ENCODE measurements at regions not wholly inside any gene's neighbourhood (a gene's known extent, or its start where the extent isn't known, plus 50 kb on each side); places are given as distances from the start of the nearest gene placed in this dataset.

DNA sequence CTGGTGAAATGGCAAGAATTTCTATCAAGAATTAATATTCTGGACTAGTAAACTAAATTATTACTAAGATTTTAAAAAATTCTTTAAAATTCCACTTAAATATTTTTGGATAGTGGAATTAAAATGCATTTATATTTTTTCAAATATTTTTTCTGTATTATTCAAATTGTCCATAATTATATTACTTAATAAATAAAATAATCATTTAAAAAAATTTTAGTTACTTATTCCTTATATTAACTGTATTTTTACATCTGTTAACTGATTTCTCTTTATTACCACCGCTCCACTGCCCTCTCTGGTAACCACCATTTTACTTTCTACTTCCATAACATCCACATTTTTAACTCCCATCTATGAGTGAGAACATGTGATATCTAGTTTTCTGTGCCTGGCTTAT, 828.4 kb downstream of the VGLL3 start:
- H2AFZ ChIP-seq (ENCODE audit: low read length) = no peak overlapping the region
- no peaks in the 10 kb centered on the region for H3K9me3 ChIP-seq (replicated peaks; ENCODE audit: insufficient read depth, low read length)
- no peaks in the 10 kb centered on the region for H4K20me1 ChIP-seq (ENCODE audit: insufficient read depth, low read length)
- H3K4me2 ChIP-seq (ENCODE audit: low read depth, low read length) = no peak overlapping the region
- no peaks in the 10 kb centered on the region for H3F3A ChIP-seq (ENCODE audit: insufficient read depth, low read length)
- H3K4me3 ChIP-seq (ENCODE audit: low read length) = no peak overlapping the region
- TF ChIP-seq, protein P1, sequence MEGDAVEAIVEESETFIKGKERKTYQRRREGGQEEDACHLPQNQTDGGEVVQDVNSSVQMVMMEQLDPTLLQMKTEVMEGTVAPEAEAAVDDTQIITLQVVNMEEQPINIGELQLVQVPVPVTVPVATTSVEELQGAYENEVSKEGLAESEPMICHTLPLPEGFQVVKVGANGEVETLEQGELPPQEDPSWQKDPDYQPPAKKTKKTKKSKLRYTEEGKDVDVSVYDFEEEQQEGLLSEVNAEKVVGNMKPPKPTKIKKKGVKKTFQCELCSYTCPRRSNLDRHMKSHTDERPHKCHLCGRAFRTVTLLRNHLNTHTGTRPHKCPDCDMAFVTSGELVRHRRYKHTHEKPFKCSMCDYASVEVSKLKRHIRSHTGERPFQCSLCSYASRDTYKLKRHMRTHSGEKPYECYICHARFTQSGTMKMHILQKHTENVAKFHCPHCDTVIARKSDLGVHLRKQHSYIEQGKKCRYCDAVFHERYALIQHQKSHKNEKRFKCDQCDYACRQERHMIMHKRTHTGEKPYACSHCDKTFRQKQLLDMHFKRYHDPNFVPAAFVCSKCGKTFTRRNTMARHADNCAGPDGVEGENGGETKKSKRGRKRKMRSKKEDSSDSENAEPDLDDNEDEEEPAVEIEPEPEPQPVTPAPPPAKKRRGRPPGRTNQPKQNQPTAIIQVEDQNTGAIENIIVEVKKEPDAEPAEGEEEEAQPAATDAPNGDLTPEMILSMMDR (IDR thresholded peaks at IDR 0.05; ENCODE audit: low read length) = no peak
- no peak for TF ChIP-seq EZH2 (optimal IDR thresholded peaks at IDR 0.05; ENCODE audit: low read depth, low read length)
- TF ChIP-seq EZH2phosphoT487 (IDR thresholded peaks at IDR 0.05; ENCODE audit: low read length) = no peak
- H3K27ac ChIP-seq (ENCODE audit: low read length) = no peak overlapping the region
- H3K4me1 ChIP-seq (ENCODE audit: low read length) = no peaks in the 10 kb centered on the region
- no peaks in the 10 kb centered on the region for H3K79me2 ChIP-seq (ENCODE audit: low read length)
- no peaks in the 10 kb centered on the region for H3K27me3 ChIP-seq (replicated peaks; ENCODE audit: insufficient read depth, low read length)
- DNase-seq = no peak
- no peaks in the 10 kb centered on the region for H3K36me3 ChIP-seq (replicated peaks; ENCODE audit: insufficient read depth, low read length)
- H3K9ac ChIP-seq (ENCODE audit: low read length) = no peak overlapping the region
- no peaks in the 10 kb centered on the region for H3K9me2 ChIP-seq (replicated peaks; ENCODE audit: insufficient read depth, low read length)

DNA sequence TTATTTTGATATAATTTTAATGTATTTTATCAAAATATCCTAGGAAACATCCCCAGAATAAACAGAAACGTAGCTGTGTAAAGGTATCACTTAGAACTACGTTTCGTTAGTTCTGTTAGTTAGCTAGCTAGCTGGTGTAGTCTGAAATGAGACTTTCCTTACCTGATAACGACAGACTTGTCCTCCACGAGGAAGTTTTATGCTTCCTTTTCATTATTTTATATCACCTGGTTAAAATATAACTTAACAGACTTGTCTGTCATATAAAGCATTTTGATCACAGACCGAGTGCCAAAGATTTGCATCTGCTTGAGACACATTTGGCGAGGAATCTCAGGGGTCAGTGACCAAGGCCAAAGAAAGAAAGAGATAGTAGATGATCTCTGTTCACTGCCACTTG, 829.5 kb downstream of the VGLL3 start:
- no peaks in the 10 kb centered on the region for H3K9me2 ChIP-seq (replicated peaks; ENCODE audit: insufficient read depth, low read length)
- no peaks in the 10 kb centered on the region for H3K9me3 ChIP-seq (replicated peaks; ENCODE audit: insufficient read depth, low read length)
- no peaks in the 10 kb centered on the region for H4K20me1 ChIP-seq (ENCODE audit: insufficient read depth, low read length)
- no peak overlapping the region for H2AFZ ChIP-seq (ENCODE audit: low read length)
- H3K4me1 ChIP-seq (ENCODE audit: low read length) = no peaks in the 10 kb centered on the region
- no peak overlapping the region for H3K27ac ChIP-seq (ENCODE audit: low read length)
- H3K9ac ChIP-seq (ENCODE audit: low read length) = no peak overlapping the region
- H3K4me3 ChIP-seq (ENCODE audit: low read length) = no peak overlapping the region
- no peaks in the 10 kb centered on the region for H3K79me2 ChIP-seq (ENCODE audit: low read length)
- H3F3A ChIP-seq (ENCODE audit: insufficient read depth, low read length) = no peaks in the 10 kb centered on the region
- no peaks in the 10 kb centered on the region for H3K36me3 ChIP-seq (replicated peaks; ENCODE audit: insufficient read depth, low read length)
- H3K27me3 ChIP-seq (replicated peaks; ENCODE audit: insufficient read depth, low read length) = no peaks in the 10 kb centered on the region
- no peak overlapping the region for H3K4me2 ChIP-seq (ENCODE audit: low read depth, low read length)
- TF ChIP-seq, protein P1 (IDR thresholded peaks at IDR 0.05; ENCODE audit: low read length) = no peak
- TF ChIP-seq EZH2 (optimal IDR thresholded peaks at IDR 0.05; ENCODE audit: low read depth, low read length) (no peak), EZH2phosphoT487 (IDR thresholded peaks at IDR 0.05; ENCODE audit: low read length) (no peak)
- DNase-seq = no peak

DNA sequence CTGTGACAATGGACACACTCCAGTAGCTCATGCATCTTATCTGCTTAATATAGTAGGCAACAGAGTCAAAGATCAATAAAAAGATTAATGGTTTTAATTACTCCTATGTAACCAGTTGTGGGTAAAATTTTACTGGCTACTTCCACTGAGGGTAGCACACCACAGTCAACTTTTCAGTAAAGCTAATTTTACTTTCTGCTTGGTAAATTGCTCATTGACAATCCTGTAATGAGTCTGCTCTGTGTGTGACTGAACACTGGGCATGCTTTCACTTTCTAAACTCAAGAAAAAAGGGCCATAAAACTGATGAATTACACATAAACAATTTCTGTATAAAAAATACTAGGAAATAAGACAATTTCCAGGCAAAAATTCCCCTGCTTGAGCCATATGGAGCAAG, 838.3 kb downstream of the VGLL3 start:
- H3K79me2 ChIP-seq (ENCODE audit: low read length) = no peaks in the 10 kb centered on the region
- H3K9me3 ChIP-seq (replicated peaks; ENCODE audit: insufficient read depth, low read length) = no peaks in the 10 kb centered on the region
- DNase-seq = no peak

More for the DNA sequence above, 838.3 kb downstream of the VGLL3 start:
- no peak overlapping the region for H3K27ac ChIP-seq (ENCODE audit: low read length)
- H3K27me3 ChIP-seq (replicated peaks; ENCODE audit: insufficient read depth, low read length) = no peaks in the 10 kb centered on the region
- no peak overlapping the region for H3K4me3 ChIP-seq (ENCODE audit: low read length)
- H2AFZ ChIP-seq (ENCODE audit: low read length) = no peak overlapping the region
- no peaks in the 10 kb centered on the region for H4K20me1 ChIP-seq (ENCODE audit: insufficient read depth, low read length)
- H3F3A ChIP-seq (ENCODE audit: insufficient read depth, low read length) = no peaks in the 10 kb centered on the region
- H3K36me3 ChIP-seq (replicated peaks; ENCODE audit: insufficient read depth, low read length) = no peaks in the 10 kb centered on the region
- no peak overlapping the region for H3K4me2 ChIP-seq (ENCODE audit: low read depth, low read length)
- no peaks in the 10 kb centered on the region for H3K4me1 ChIP-seq (ENCODE audit: low read length)
- no peak overlapping the region for H3K9ac ChIP-seq (ENCODE audit: low read length)
- no peaks in the 10 kb centered on the region for H3K9me2 ChIP-seq (replicated peaks; ENCODE audit: insufficient read depth, low read length)
- TF ChIP-seq, protein P1 (IDR thresholded peaks at IDR 0.05; ENCODE audit: low read length) = no peak
- TF ChIP-seq EZH2 (optimal IDR thresholded peaks at IDR 0.05; ENCODE audit: low read depth, low read length) (no peak), EZH2phosphoT487 (IDR thresholded peaks at IDR 0.05; ENCODE audit: low read length) (no peak)
